Gastrocnemius medialis (tissue), 4 donors: ENCODE measurements at regions not wholly inside any gene's neighbourhood (a gene's known extent, or its start where the extent isn't known, plus 50 kb on each side); places are given as distances from the start of the nearest gene placed in this dataset.

Experiments used
- POLR2A ChIP-seq, 2 donors: fragments of 450-650 bp; IDR thresholded peaks; one replicate each; pipeline ENCODE4 v1.6.1; 2017; ENCODE audit warnings: antibody characterized with exemption in 2 of 2, mild to moderate bottlenecking in 2 of 2, moderate library complexity in 2 of 2
- TF ChIP-seq, protein P1 (sequence below), 5 experiments: fragments of 450-650 bp in 3 of 5; fragments of 200-600 bp in 2 of 5; sonication (generic) in 2 of 5; IDR thresholded peaks in 4 of 5; conservative IDR thresholded peaks in 1 of 5; 1 replicate in 4 of 5; 2 replicates in 1 of 5; pipeline ENCODE4 v1.5.1; 2016 to 2019; ENCODE audit warnings: antibody characterized with exemption in 5 of 5, mild to moderate bottlenecking in 3 of 5, moderate library complexity in 3 of 5

DNA sequence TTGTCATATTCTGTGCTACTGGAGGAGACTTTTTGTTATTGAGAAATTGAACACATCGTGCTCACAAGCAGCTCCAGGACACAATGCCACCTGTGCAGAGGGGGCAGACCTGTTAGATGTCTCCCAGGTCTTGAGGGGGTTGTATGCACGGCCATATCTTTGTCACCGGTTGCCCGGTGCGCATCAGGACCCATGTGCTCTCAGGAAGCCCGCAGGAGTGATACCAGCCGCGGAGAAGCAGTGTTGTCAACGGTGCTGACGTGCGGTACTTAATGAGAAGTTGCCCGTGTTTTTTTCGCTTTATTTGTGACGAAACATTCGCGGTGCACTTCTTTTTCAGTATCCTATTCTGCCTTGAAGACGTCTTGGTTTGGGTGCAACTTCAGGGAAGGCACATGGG, 128.2 kb upstream of the RTL1 start:
- TF ChIP-seq, protein P1, sequence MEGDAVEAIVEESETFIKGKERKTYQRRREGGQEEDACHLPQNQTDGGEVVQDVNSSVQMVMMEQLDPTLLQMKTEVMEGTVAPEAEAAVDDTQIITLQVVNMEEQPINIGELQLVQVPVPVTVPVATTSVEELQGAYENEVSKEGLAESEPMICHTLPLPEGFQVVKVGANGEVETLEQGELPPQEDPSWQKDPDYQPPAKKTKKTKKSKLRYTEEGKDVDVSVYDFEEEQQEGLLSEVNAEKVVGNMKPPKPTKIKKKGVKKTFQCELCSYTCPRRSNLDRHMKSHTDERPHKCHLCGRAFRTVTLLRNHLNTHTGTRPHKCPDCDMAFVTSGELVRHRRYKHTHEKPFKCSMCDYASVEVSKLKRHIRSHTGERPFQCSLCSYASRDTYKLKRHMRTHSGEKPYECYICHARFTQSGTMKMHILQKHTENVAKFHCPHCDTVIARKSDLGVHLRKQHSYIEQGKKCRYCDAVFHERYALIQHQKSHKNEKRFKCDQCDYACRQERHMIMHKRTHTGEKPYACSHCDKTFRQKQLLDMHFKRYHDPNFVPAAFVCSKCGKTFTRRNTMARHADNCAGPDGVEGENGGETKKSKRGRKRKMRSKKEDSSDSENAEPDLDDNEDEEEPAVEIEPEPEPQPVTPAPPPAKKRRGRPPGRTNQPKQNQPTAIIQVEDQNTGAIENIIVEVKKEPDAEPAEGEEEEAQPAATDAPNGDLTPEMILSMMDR (IDR thresholded peaks at IDR 0.05 in 4 of 5, conservative IDR thresholded peaks at IDR 0.05 in 1 of 5): no peak
- no peak for TF ChIP-seq POLR2A (IDR thresholded peaks at IDR 0.05)
